ENCODE measurements at regions not wholly inside any gene's neighbourhood (a gene's known extent, or its start where the extent isn't known, plus 50 kb on each side); places are given as distances from the start of the nearest gene placed in this dataset.
A peak's percentile ranks its signal among the peaks of the same experiment; 100 is the strongest.

DNA sequence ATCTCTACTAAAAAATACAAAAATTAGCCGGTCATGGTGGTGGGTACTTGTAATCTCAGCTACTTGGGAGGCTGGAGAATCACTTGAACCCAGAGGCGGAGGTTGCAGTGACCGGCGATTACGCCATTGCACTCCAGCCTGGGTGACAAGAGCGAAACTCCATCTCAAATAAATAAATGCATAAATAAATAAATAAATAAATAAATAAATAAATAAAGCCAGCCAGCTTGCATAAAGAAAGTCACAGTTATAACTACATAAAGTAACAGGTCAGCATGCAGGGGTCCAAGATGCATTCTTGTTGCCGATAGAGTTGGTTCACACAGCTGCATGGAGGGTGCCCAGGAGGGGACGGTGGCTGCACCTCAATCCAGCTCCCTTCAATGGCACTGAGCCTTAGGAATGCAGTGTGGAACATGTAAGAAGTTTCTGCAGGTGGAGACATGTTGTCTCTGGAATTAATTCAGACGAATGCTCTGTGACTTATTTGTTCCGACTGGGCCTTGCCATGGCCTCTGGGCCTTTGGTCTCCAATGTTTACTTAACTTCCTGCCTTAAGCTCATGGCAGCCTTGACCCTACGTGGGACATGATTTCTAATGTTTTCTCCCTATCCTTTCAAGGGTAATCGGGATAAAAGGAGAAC, 159.6 kb upstream of the PRKCQ start:
- ATAC-seq (peak; percentile 47; the same call in 2 of the 3 replicates), FAIRE-seq (no peak), DNase-seq (ENCODE audit: low spot score) (peak; percentile 5)
- H3K4me3 ChIP-seq (replicated peaks in 1 of 3; ENCODE audit: insufficient read depth in 1 of 3, low read depth in 2 of 3, low read length in 3 of 3) = no peak overlapping the region
- H3K27ac ChIP-seq (ENCODE audit: extremely low read length, insufficient read depth, low read length) = no peak overlapping the region
- 47% methylated on average over 12 of the region's 12 CpGs for WGBS (ENCODE audit: low lambda C conversion rate)
- intact Hi-C loops (cut with micrococcal nuclease; ENCODE audit: unreplicated experiment) (loop anchor here (10.0 kb wide), 1 partner anchor 65 kb away; no protein-coding TSS in a partner anchor), in situ Hi-C loops (cut with HindIII; ENCODE audit: extremely low pct_ligation_motif_present, low pct_unique_long_range_greater_than_20kb) (no loop called here)
- no peaks in the 10 kb centered on the region for H3K9me3 ChIP-seq (ENCODE audit: low read length)
- no peak overlapping the region for H3K9ac ChIP-seq (ENCODE audit: insufficient read depth, low read depth, low read length)
- H2AFZ ChIP-seq (ENCODE audit: low read length) = no peak overlapping the region
- BruUV-seq (replicated peaks) = no TSS peak
- H4K20me1 ChIP-seq (ENCODE audit: insufficient read depth, low read length) = no peaks in the 10 kb centered on the region
- 0 out of 5 replicates have a peak, but pooled peaks cover 0 to 1% of the 10 kb centered on the region in 2 experiments for H3K27me3 ChIP-seq (ENCODE audit: control insufficient read depth in 1 of 2, insufficient read depth in 2 of 2, low read length in 2 of 2)
- H3K4me2 ChIP-seq (ENCODE audit: low read depth, low read length) = no peak overlapping the region
- H3K36me3 ChIP-seq (replicated peaks in 1 of 2; ENCODE audit: control insufficient read depth in 1 of 2, insufficient read depth in 2 of 2, low read length in 2 of 2) = no peaks in the 10 kb centered on the region
- H3K79me2 ChIP-seq (ENCODE audit: insufficient read depth, low read length) = no peaks in the 10 kb centered on the region
- CTCF ChIA-PET (ENCODE audit: low intra/inter-chr PET ratio, low total read pairs) = no interaction called here
- peaks cover 7% of the 10 kb centered on the region for H3K4me1 ChIP-seq (ENCODE audit: insufficient read depth, low read length)
- TF ChIP-seq ZMYM4 (CRISPR knock-in tag; IDR thresholded peaks at IDR 0.05) (no peak), PITX1 (CRISPR knock-in tag; IDR thresholded peaks at IDR 0.05) (peak; percentile 40; the same call in 1 of the 2 replicates), NR2F6 (IDR thresholded peaks at IDR 0.05) (0 out of 2 replicates have a peak, but pooled peaks have one; percentile 27), NR2F6 (CRISPR knock-in tag; IDR thresholded peaks at IDR 0.05) (0 out of 2 replicates have a peak, but pooled peaks have one; percentile 45), POGZ (CRISPR knock-in tag; IDR thresholded peaks at IDR 0.05) (no peak), FOXA1 (IDR thresholded peaks at IDR 0.05) (no peak), FOXA1 (CRISPR knock-in tag; IDR thresholded peaks at IDR 0.05) (peak; percentile 43; the same call in 1 of the 2 replicates), BCL6 (CRISPR knock-in tag; IDR thresholded peaks at IDR 0.05) (peak; percentile 45; the same call in 1 of the 2 replicates), HNF4A (CRISPR knock-in tag; IDR thresholded peaks at IDR 0.05) (peak; percentile 34; the same call in 1 of the 2 replicates), RARA (CRISPR knock-in tag; IDR thresholded peaks at IDR 0.05) (peak; percentile 50), ZNF83 (CRISPR knock-in tag; IDR thresholded peaks at IDR 0.05; ENCODE audit: borderline replicate concordance) (no peak)
- TF ChIP-seq, protein P1, sequence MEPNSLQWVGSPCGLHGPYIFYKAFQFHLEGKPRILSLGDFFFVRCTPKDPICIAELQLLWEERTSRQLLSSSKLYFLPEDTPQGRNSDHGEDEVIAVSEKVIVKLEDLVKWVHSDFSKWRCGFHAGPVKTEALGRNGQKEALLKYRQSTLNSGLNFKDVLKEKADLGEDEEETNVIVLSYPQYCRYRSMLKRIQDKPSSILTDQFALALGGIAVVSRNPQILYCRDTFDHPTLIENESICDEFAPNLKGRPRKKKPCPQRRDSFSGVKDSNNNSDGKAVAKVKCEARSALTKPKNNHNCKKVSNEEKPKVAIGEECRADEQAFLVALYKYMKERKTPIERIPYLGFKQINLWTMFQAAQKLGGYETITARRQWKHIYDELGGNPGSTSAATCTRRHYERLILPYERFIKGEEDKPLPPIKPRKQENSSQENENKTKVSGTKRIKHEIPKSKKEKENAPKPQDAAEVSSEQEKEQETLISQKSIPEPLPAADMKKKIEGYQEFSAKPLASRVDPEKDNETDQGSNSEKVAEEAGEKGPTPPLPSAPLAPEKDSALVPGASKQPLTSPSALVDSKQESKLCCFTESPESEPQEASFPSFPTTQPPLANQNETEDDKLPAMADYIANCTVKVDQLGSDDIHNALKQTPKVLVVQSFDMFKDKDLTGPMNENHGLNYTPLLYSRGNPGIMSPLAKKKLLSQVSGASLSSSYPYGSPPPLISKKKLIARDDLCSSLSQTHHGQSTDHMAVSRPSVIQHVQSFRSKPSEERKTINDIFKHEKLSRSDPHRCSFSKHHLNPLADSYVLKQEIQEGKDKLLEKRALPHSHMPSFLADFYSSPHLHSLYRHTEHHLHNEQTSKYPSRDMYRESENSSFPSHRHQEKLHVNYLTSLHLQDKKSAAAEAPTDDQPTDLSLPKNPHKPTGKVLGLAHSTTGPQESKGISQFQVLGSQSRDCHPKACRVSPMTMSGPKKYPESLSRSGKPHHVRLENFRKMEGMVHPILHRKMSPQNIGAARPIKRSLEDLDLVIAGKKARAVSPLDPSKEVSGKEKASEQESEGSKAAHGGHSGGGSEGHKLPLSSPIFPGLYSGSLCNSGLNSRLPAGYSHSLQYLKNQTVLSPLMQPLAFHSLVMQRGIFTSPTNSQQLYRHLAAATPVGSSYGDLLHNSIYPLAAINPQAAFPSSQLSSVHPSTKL (CRISPR knock-in tag; IDR thresholded peaks at IDR 0.05) = 0 out of 2 replicates have a peak, but pooled peaks have one; percentile 29
- POLR2A ChIA-PET = no interaction called here
